HS-5 (cell line): ENCODE measurements at regions not wholly inside any gene's neighbourhood (a gene's known extent, or its start where the extent isn't known, plus 50 kb on each side); places are given as distances from the start of the nearest gene placed in this dataset.

ENCODE experiments used
- DNase-seq: peaks from one replicate; pipeline ENCODE4 v3.0.0-alpha.2; 2012; ENCODE audit warnings: low read depth

GRCh38 chr18:57249179-57249578, 102.3 kb downstream of the BOD1L2 start:
- no peak for DNase-seq

- DNase-seq = no peak
Observed at GRCh38 chr18:57249883-57250282, 102.5 kb upstream of the ST8SIA3 start.

- DNase-seq = no peak
Observed at GRCh38 chr18:57251747-57252146, 100.6 kb upstream of the ST8SIA3 start.

GRCh38 chr18:57253903-57254302, 98.5 kb upstream of the ST8SIA3 start:
- no peak for DNase-seq

- DNase-seq = no peak
Observed at GRCh38 chr18:57258131-57258777, 94.1 kb upstream of the ST8SIA3 start.

- no peak for DNase-seq
Observed at GRCh38 chr18:57267368-57267925, 84.9 kb upstream of the ST8SIA3 start.

GRCh38 chr18:57269756-57270155, 82.6 kb upstream of the ST8SIA3 start:
- DNase-seq = no peak

GRCh38 chr18:57270156-57270555, 82.2 kb upstream of the ST8SIA3 start:
- DNase-seq = no peak

GRCh38 chr18:57273194-57273593, 79.2 kb upstream of the ST8SIA3 start:
- no peak for DNase-seq

- DNase-seq = no peak
Observed at GRCh38 chr18:57275111-57275510, 77.2 kb upstream of the ST8SIA3 start.

GRCh38 chr18:57276829-57277228, 75.5 kb upstream of the ST8SIA3 start:
- no peak for DNase-seq

GRCh38 chr18:57278933-57279332, 73.4 kb upstream of the ST8SIA3 start:
- DNase-seq = no peak

- no peak for DNase-seq
Observed at GRCh38 chr18:57281519-57281918, 70.8 kb upstream of the ST8SIA3 start.

- no peak for DNase-seq
Observed at GRCh38 chr18:57286949-57287348, 65.4 kb upstream of the ST8SIA3 start.

GRCh38 chr18:57287766-57288165, 64.6 kb upstream of the ST8SIA3 start:
- no peak for DNase-seq

- DNase-seq = no peak
Observed at GRCh38 chr18:57294547-57294946, 57.8 kb upstream of the ST8SIA3 start.

- no peak for DNase-seq
Observed at GRCh38 chr18:57296336-57296735, 56.0 kb upstream of the ST8SIA3 start.

GRCh38 chr18:57297306-57297705, 55.1 kb upstream of the ST8SIA3 start:
- DNase-seq = no peak

- no peak for DNase-seq
Observed at GRCh38 chr18:57299931-57300330, 52.4 kb upstream of the ST8SIA3 start.

GRCh38 chr18:57301573-57302559, 50.5 kb upstream of the ST8SIA3 start:
- no peak for DNase-seq
